ENCODE measurements at regions not wholly inside any gene's neighbourhood (a gene's known extent, or its start where the extent isn't known, plus 50 kb on each side); places are given as distances from the start of the nearest gene placed in this dataset.

DNA sequence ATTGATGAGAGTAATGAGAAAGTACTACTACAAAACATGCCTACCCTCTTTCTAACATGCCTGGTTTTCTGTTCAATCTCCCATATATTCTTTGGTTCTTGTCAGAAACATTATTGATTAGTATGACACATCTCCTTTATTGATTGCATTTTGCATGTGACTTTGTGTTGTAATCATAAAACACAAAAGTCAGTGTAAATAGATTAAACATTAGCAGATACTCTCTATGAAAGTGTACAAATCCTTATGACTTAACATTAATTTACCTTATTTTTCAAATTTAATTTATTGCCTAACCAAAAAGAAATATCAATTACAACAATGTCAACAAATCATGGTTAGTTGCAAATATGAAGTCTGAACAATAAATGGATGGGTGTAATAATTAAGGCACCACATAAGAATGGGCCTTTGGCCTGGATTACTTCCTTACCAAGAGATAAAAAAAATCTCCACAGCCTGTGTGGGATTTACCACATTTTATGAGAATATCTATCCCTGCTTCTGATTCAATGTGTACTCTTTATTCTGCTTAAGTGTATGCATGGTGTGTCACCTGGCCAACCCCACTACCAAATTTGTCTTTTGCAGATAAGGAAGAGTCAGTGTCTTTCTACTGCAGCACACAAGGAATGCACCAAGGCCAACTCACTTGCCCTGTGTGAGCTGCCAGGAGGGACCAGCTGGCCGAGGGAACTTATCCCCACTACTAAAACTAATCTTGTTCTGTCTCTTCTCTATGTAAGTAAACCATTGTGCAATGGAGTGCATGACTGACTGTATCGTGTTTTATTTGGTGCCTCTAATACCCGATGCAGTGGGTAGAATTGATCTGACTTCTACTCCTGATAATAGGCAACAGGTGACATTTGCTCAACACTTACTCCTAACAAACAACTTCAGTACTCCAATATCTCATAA, 1001.9 kb upstream of the CDH10 start:
- no peak overlapping the region for H3K4me3 ChIP-seq (replicated peaks; ENCODE audit: low read depth, low read length)
- no peak for TF ChIP-seq CTCF (IDR thresholded peaks at IDR 0.05; ENCODE audit: low read depth, low read length, missing control alignments)

GRCh38 chr5:25641124-25641523, 996.3 kb upstream of the CDH10 start:
- H3K4me3 ChIP-seq (replicated peaks; ENCODE audit: low read depth, low read length), result no peak overlapping the region
- no peak for DNase-seq (ENCODE audit: extremely low read depth, low read depth)
- TF ChIP-seq CTCF (IDR thresholded peaks at IDR 0.05; ENCODE audit: low read depth, low read length, missing control alignments), result no peak

More for the DNA sequence above, 1001.9 kb upstream of the CDH10 start:
- no peak for DNase-seq (ENCODE audit: extremely low read depth, low read depth)

GRCh38 chr5:25619273-25619672, 974.5 kb upstream of the CDH10 start:
- DNase-seq (ENCODE audit: extremely low read depth, low read depth), result no peak
- no peak for TF ChIP-seq CTCF (IDR thresholded peaks at IDR 0.05; ENCODE audit: low read depth, low read length, missing control alignments)
- H3K4me3 ChIP-seq (replicated peaks; ENCODE audit: low read depth, low read length), result no peak overlapping the region

DNA sequence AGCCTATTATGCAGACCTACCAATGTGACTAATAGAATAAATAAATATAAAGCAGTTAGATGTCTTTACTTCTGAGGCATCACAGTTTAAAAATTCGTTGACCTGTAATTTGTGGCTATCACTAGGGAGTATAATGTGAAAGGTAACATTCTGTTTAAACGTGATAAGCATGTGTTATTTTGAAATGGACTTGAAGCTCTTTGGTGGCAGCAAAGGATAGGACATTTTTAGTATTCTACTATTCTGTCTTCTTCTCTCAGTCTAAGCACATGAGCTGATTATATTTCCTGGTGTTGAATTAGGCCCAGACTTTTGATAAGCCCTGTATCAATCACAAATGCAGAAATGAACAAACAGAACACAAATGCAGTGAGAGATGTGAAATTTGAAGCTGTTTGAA, 974.0 kb upstream of the CDH10 start:
- DNase-seq (ENCODE audit: extremely low read depth, low read depth), result no peak
- H3K4me3 ChIP-seq (replicated peaks; ENCODE audit: low read depth, low read length), result no peak overlapping the region
- TF ChIP-seq CTCF (IDR thresholded peaks at IDR 0.05; ENCODE audit: low read depth, low read length, missing control alignments), result no peak

DNA sequence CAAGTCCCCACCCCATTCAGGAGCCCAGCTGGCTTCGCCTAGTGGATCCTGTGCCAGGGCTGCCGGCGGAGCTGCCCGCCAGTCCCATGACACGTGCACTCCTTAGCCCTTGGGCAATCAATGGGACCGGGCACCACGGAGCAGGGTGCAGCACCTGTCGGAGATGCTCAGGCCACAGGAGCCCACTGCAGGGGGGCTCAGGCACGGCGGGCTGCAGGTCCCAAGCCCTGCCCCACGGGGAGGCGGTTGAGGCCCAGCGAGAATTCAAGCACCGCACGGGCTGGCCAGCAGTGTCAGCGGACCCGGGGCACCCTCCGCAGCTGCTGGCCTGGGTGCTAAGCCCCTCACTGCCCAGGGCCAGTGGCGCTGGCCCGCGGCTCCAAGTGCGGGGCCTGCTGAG, 969.7 kb upstream of the CDH10 start:
- DNase-seq (ENCODE audit: extremely low read depth, low read depth), result no peak
- TF ChIP-seq CTCF (IDR thresholded peaks at IDR 0.05; ENCODE audit: low read depth, low read length, missing control alignments), result no peak

DNA sequence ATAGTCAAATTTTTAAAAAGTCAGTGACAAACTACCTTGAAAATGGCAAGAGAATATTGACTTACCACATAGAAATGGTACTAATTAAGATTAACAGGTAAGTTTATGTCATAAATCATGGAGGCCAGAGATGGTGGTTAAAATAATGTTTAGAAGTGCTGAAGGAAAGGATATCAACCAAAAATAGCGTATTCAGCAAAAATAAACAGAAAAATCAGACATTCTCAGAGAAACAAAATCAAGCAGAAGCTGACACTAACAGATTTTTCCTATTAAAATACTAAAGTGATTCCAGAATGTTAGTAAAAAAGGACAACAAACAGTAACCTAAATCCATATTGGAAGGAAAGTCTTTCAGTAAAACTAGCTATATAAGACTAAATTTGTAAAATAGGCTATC, 959.9 kb upstream of the CDH10 start:
- no peak overlapping the region for H3K4me3 ChIP-seq (replicated peaks; ENCODE audit: low read depth, low read length)
- DNase-seq (ENCODE audit: extremely low read depth, low read depth), result no peak
- no peak for TF ChIP-seq CTCF (IDR thresholded peaks at IDR 0.05; ENCODE audit: low read depth, low read length, missing control alignments)

More for the DNA sequence above, 969.7 kb upstream of the CDH10 start:
- H3K4me3 ChIP-seq (replicated peaks; ENCODE audit: low read depth, low read length), result no peak overlapping the region

Data from HFF-Myc (cell line).